Kasumi-1 (cell line): ENCODE measurements at regions not wholly inside any gene's neighbourhood (a gene's known extent, or its start where the extent isn't known, plus 50 kb on each side); places are given as distances from the start of the nearest gene placed in this dataset.

Experiments
- DNase-seq, 2 experiments: peaks; one replicate each; lab custom pipeline; 2025; lab: John Stamatoyannopoulos, UW

GRCh38 chr4:174438711-174439110 is 83.6 kb downstream of the HPGD start:
- DNase-seq: no peak

GRCh38 chr4:174437749-174438148 is 84.5 kb downstream of the HPGD start:
- DNase-seq: peak in 1 of 2 experiments; percentile 3

GRCh38 chr4:174437324-174437723 is 85.0 kb downstream of the HPGD start:
- no peak for DNase-seq

- no peak for DNase-seq
Measured at GRCh38 chr4:174436377-174436776, 85.9 kb downstream of the HPGD start.

GRCh38 chr4:174435974-174436373 is 86.3 kb downstream of the HPGD start:
- no peak for DNase-seq

GRCh38 chr4:174434455-174434854 is 87.8 kb downstream of the HPGD start:
- no peak for DNase-seq

GRCh38 chr4:174430576-174430975 is 91.7 kb downstream of the HPGD start:
- DNase-seq: no peak

- DNase-seq: no peak
Measured at GRCh38 chr4:174429701-174430410, 92.4 kb downstream of the HPGD start.

- no peak for DNase-seq
Measured at GRCh38 chr4:174427571-174428140, 94.6 kb downstream of the HPGD start.

GRCh38 chr4:174425669-174426068 is 96.6 kb downstream of the HPGD start:
- DNase-seq: no peak

GRCh38 chr4:174423257-174423944 is 98.9 kb downstream of the HPGD start:
- DNase-seq: peak; percentile 58 to 64

- peak; percentile 58 to 64 for DNase-seq
Measured at GRCh38 chr4:174422893-174423256, 99.4 kb downstream of the HPGD start.

- peak in 1 of 2 experiments; percentile 19 for DNase-seq
Measured at GRCh38 chr4:174420316-174420715, 102.0 kb downstream of the HPGD start.

GRCh38 chr4:174418640-174419212 is 103.6 kb downstream of the HPGD start:
- no peak for DNase-seq

GRCh38 chr4:174408841-174409552 is 113.3 kb downstream of the HPGD start:
- DNase-seq: no peak

- no peak for DNase-seq
Measured at GRCh38 chr4:174406383-174406782, 115.9 kb downstream of the HPGD start.

GRCh38 chr4:174405923-174406322 is 116.4 kb downstream of the HPGD start:
- DNase-seq: no peak

GRCh38 chr4:174404677-174405076 is 117.6 kb downstream of the HPGD start:
- DNase-seq: no peak

GRCh38 chr4:174403177-174403543 is 119.1 kb downstream of the HPGD start:
- no peak for DNase-seq

- no peak for DNase-seq
Measured at GRCh38 chr4:174402470-174403176, 118.9 kb downstream of the CEP44 start.

- no peak for DNase-seq
Measured at GRCh38 chr4:174401471-174402130, 117.9 kb downstream of the CEP44 start.
